Naive thymus-derived CD8-positive, alpha-beta T cell (primary cell): ENCODE measurements at regions not wholly inside any gene's neighbourhood (a gene's known extent, or its start where the extent isn't known, plus 50 kb on each side); places are given as distances from the start of the nearest gene placed in this dataset.
A peak's percentile ranks its signal among the peaks of the same experiment; 100 is the strongest.

Source experiments
- ATAC-seq, 2 donors: fragments of 150-1000 bp; cut with Tn5 transposase in 1 of 2; sonication (Bioruptor Pico), chemical (Tn5 transposase) in 1 of 2; 1 replicate in 1 of 2; 2 replicates in 1 of 2; pipeline ENCODE4 v1.10.0; 2021; ENCODE audit warnings: mild to moderate bottlenecking in 2 of 2, moderate library complexity in 2 of 2
- POLR2A ChIA-PET: fragments of 350-600 bp; sonication (Branson Sonifier 250); formaldehyde crosslinking; loops from one replicate; lab custom pipeline; 2021; ENCODE audit warnings: antibody characterized with exemption; lab: Charles Lee
- DNase-seq, 10 donors: peaks; one replicate each; pipeline versions ENCODE4 v3.0.0 to v3.0.0-alpha.2; 2020 to 2022
- H3K27ac Mint-ChIP-seq, 10 donors: one replicate each; pipeline ENCODE4 v1.8.0; 2020 to 2022; ENCODE audit warnings: mild to moderate bottlenecking in 10 of 10, mixed read lengths in 10 of 10, moderate library complexity in 4 of 10, inconsistent platforms in 1 of 10
- H3K27me3 Mint-ChIP-seq, 5 donors: one replicate each; pipeline ENCODE4 v1.8.0; 2021 to 2022; ENCODE audit warnings: mixed read lengths in 5 of 5
- H3K36me3 Mint-ChIP-seq, 3 donors: one replicate each; pipeline ENCODE4 v1.8.0; 2020 to 2022; ENCODE audit warnings: mixed read lengths in 3 of 3, mild to moderate bottlenecking in 2 of 3, inconsistent platforms in 1 of 3
- H3K4me1 Mint-ChIP-seq, 4 donors: one replicate each; pipeline ENCODE4 v1.8.0; 2021 to 2022; ENCODE audit warnings: mixed read lengths in 4 of 4
- H3K4me3 Mint-ChIP-seq, 10 donors: one replicate each; pipeline ENCODE4 v1.8.0; 2020 to 2022; ENCODE audit warnings: mild to moderate bottlenecking in 10 of 10, mixed read lengths in 10 of 10, moderate library complexity in 6 of 10, inconsistent platforms in 1 of 10
- H3K9me3 Mint-ChIP-seq, 9 donors: one replicate each; pipeline ENCODE4 v1.8.0; 2020 to 2022; ENCODE audit warnings: mixed read lengths in 9 of 9, mild to moderate bottlenecking in 3 of 9, inconsistent platforms in 1 of 9, moderate library complexity in 1 of 9

- H3K27me3 Mint-ChIP-seq: no peaks in the 10 kb centered on the region
- peaks cover 6 to 22% (median 18%) of the 10 kb centered on the region in 4 donors for H3K4me1 Mint-ChIP-seq
- POLR2A ChIA-PET: interaction anchor here (1.3 kb wide), 1 partner anchor 26 kb away, joined by 3 read pairs; no protein-coding TSS in a partner anchor
- H3K27ac Mint-ChIP-seq: peak overlapping the region in 1 of 10 donors; percentile 37
- no peak overlapping the region for H3K4me3 Mint-ChIP-seq
- H3K36me3 Mint-ChIP-seq: peaks cover 0 to 8% (median 6%) of the 10 kb centered on the region in 3 donors
- ATAC-seq (no peak), DNase-seq (no peak)
- peaks cover 1 to 21% (median 9%) of the 10 kb centered on the region in 9 donors for H3K9me3 Mint-ChIP-seq
Observed at GRCh38 chr20:1722513-1723050, 65.0 kb upstream of the SIRPG start.

- no peaks in the 10 kb centered on the region for H3K27me3 Mint-ChIP-seq
- no peak for DNase-seq
- H3K4me3 Mint-ChIP-seq: no peak overlapping the region
- peaks cover 0 to 8% (median 6%) of the 10 kb centered on the region in 3 donors for H3K36me3 Mint-ChIP-seq
- peak overlapping the region in 1 of 10 donors; percentile 37 for H3K27ac Mint-ChIP-seq
- H3K4me1 Mint-ChIP-seq: peaks cover 8 to 24% (median 18%) of the 10 kb centered on the region in 4 donors
- POLR2A ChIA-PET: no interaction called here
- no peak for ATAC-seq
- peaks cover 1 to 21% (median 9%) of the 10 kb centered on the region in 9 donors for H3K9me3 Mint-ChIP-seq
Observed at GRCh38 chr20:1721687-1722512, 64.3 kb upstream of the SIRPG start.

GRCh38 chr20:1720845-1721475 lies 63.4 kb upstream of the SIRPG start:
- Mint-ChIP-seq H3K27ac (peak overlapping the region in 1 of 10 donors; percentile 11), H3K4me1 (peaks cover 8 to 24% (median 18%) of the 10 kb centered on the region in 4 donors), H3K27me3 (no peaks in the 10 kb centered on the region), H3K36me3 (peaks cover 0 to 8% (median 6%) of the 10 kb centered on the region in 3 donors), H3K4me3 (no peak overlapping the region), H3K9me3 (peaks cover 1 to 28% (median 9%) of the 10 kb centered on the region in 9 donors)
- DNase-seq: no peak
- POLR2A ChIA-PET: no interaction called here
- ATAC-seq: no peak

GRCh38 chr20:1720226-1720625 lies 62.6 kb upstream of the SIRPG start:
- POLR2A ChIA-PET: no interaction called here
- peak overlapping the region in 1 of 10 donors; percentile 27 for H3K27ac Mint-ChIP-seq
- ATAC-seq: no peak

GRCh38 chr20:1718604-1719384 lies 61.2 kb upstream of the SIRPG start:
- POLR2A ChIA-PET: no interaction called here
- Mint-ChIP-seq H3K27me3 (no peaks in the 10 kb centered on the region), H3K4me1 (peaks cover 10 to 24% (median 18%) of the 10 kb centered on the region in 4 donors), H3K4me3 (peak overlapping the region in 1 of 10 donors; percentile 31), H3K9me3 (peaks cover 0 to 29% (median 5%) of the 10 kb centered on the region in 9 donors), H3K36me3 (peaks cover 0 to 9% (median 5%) of the 10 kb centered on the region in 3 donors), H3K27ac (peak overlapping the region in 1 of 10 donors; percentile 22)
- ATAC-seq (no peak), DNase-seq (no peak)

More at GRCh38 chr20:1720226-1720625, 62.6 kb upstream of the SIRPG start:
- DNase-seq: no peak
- peaks cover 10 to 24% (median 18%) of the 10 kb centered on the region in 4 donors for H3K4me1 Mint-ChIP-seq
- peaks cover 0 to 8% (median 6%) of the 10 kb centered on the region in 3 donors for H3K36me3 Mint-ChIP-seq
- H3K9me3 Mint-ChIP-seq: peaks cover 3 to 35% (median 9%) of the 10 kb centered on the region in 9 donors
- H3K4me3 Mint-ChIP-seq: no peak overlapping the region
- H3K27me3 Mint-ChIP-seq: no peaks in the 10 kb centered on the region

GRCh38 chr20:1712634-1713624 lies 55.4 kb upstream of the SIRPG start:
- H3K4me3 Mint-ChIP-seq: no peak overlapping the region
- POLR2A ChIA-PET: interaction anchor here (0.6 kb wide), 1 partner anchor 710 kb away, joined by 3 read pairs; no protein-coding TSS in a partner anchor
- H3K9me3 Mint-ChIP-seq: peaks cover 0 to 17% (median 3%) of the 10 kb centered on the region in 9 donors
- ATAC-seq (no peak), DNase-seq (no peak)
- peaks cover 0 to 2% (median 0%) of the 10 kb centered on the region in 5 donors for H3K27me3 Mint-ChIP-seq
- peaks cover 11 to 21% (median 14%) of the 10 kb centered on the region in 4 donors for H3K4me1 Mint-ChIP-seq
- no peak overlapping the region for H3K27ac Mint-ChIP-seq
- peaks cover 0 to 9% (median 5%) of the 10 kb centered on the region in 3 donors for H3K36me3 Mint-ChIP-seq

GRCh38 chr20:1711826-1712601 lies 54.4 kb upstream of the SIRPG start:
- Mint-ChIP-seq H3K27me3 (peaks cover 0 to 2% (median 0%) of the 10 kb centered on the region in 5 donors), H3K4me1 (peaks cover 14 to 25% (median 22%) of the 10 kb centered on the region in 4 donors), H3K4me3 (no peak overlapping the region), H3K36me3 (peaks cover 0 to 9% (median 5%) of the 10 kb centered on the region in 3 donors), H3K9me3 (peaks cover 0 to 17% (median 3%) of the 10 kb centered on the region in 9 donors), H3K27ac (no peak overlapping the region)
- ATAC-seq: no peak
- POLR2A ChIA-PET: interaction anchor here (0.6 kb wide), 1 partner anchor 709 kb away, joined by 3 read pairs; no protein-coding TSS in a partner anchor
- no peak for DNase-seq

- ATAC-seq (no peak), DNase-seq (no peak)
- peaks cover 0 to 2% (median 0%) of the 10 kb centered on the region in 5 donors for H3K27me3 Mint-ChIP-seq
- no peak overlapping the region for H3K27ac Mint-ChIP-seq
- H3K36me3 Mint-ChIP-seq: peaks cover 0 to 9% (median 5%) of the 10 kb centered on the region in 3 donors
- POLR2A ChIA-PET: interaction anchor here (0.9 kb wide), 1 partner anchor 20 kb away, joined by 3 read pairs; no protein-coding TSS in a partner anchor
- H3K9me3 Mint-ChIP-seq: peaks cover 0 to 13% (median 3%) of the 10 kb centered on the region in 9 donors
- H3K4me3 Mint-ChIP-seq: no peak overlapping the region
- H3K4me1 Mint-ChIP-seq: peaks cover 14 to 32% (median 24%) of the 10 kb centered on the region in 4 donors
Observed at GRCh38 chr20:1711266-1711665, 53.7 kb upstream of the SIRPG start.

GRCh38 chr20:1710484-1710883 lies 52.9 kb upstream of the SIRPG start:
- Mint-ChIP-seq H3K9me3 (peaks cover 0 to 13% (median 1%) of the 10 kb centered on the region in 9 donors), H3K27ac (peak overlapping the region in 2 of 10 donors; percentile 27 to 50), H3K27me3 (peaks cover 0 to 2% (median 0%) of the 10 kb centered on the region in 5 donors), H3K36me3 (peaks cover 0 to 9% (median 5%) of the 10 kb centered on the region in 3 donors), H3K4me3 (no peak overlapping the region), H3K4me1 (peaks cover 14 to 35% (median 24%) of the 10 kb centered on the region in 4 donors)
- no peak for DNase-seq
- no peak for ATAC-seq
- POLR2A ChIA-PET: interaction anchor here (0.9 kb wide), 1 partner anchor 21 kb away, joined by 3 read pairs; no protein-coding TSS in a partner anchor
